ENCODE measurements at regions not wholly inside any gene's neighbourhood (a gene's known extent, or its start where the extent isn't known, plus 50 kb on each side); places are given as distances from the start of the nearest gene placed in this dataset.

DNA sequence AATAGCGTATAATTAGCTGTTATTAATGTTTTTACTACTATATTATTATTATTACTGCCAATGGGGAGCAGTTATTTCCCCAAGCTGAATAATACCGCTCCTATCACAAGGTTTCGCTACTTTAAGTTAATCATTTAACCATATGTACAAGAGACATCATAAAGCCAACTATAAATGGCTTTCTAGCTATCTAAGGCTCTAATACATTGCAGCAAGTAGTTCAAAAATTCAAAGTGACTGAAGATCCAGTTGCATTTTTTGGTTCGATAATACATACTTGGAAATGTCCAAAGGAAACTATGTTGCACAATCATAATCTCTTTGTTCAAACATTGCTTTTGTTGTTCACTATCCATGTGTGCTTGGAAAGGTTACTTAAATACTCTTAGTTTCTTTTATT, 952.0 kb upstream of the MBL2 start:
- TF ChIP-seq GATA2 (IDR thresholded peaks at IDR 0.05; ENCODE audit: low read depth, low read length) (no peak), GATA3 (IDR thresholded peaks at IDR 0.05; ENCODE audit: low read depth, low read length) (no peak)
